ENCODE measurements at regions not wholly inside any gene's neighbourhood (a gene's known extent, or its start where the extent isn't known, plus 50 kb on each side); places are given as distances from the start of the nearest gene placed in this dataset.

- no peak for TF ChIP-seq CTCF (IDR thresholded peaks at IDR 0.05; ENCODE audit: low read depth, low read length, poor library complexity, severe bottlenecking)
- TF ChIP-seq EZH2phosphoT487 (IDR thresholded peaks at IDR 0.05; ENCODE audit: borderline replicate concordance, low read length) = no peak
These were observed 106.5 kb downstream of the EFNB1 start for GRCh38 chrX:68935362-68935761.

All from DOHH2 (cell line).